Activated naive CD8-positive, alpha-beta T cell treated with anti-CD3 and anti-CD28 coated beads, Interleukin-2, amount 10 ng/mL, durations not matched to agents 7 days and 5 days (primary cell): ENCODE measurements at regions not wholly inside any gene's neighbourhood (a gene's known extent, or its start where the extent isn't known, plus 50 kb on each side); places are given as distances from the start of the nearest gene placed in this dataset.

Source experiments
- ATAC-seq: fragments of 150-1000 bp; cut with Tn5 transposase; one replicate; pipeline ENCODE4 v1.10.0; 2021; ENCODE audit warnings: low read depth, moderate library complexity
- POLR2A ChIA-PET: fragments of 350-600 bp; sonication (Branson Sonifier 250); formaldehyde crosslinking; loops from one replicate; lab custom pipeline; 2021; ENCODE audit warnings: antibody characterized with exemption; lab: Charles Lee
- DNase-seq: peaks from one replicate; pipeline ENCODE4 v3.0.0; 2021
- H3K27ac Mint-ChIP-seq: one replicate; pipeline ENCODE4 v1.8.0; 2022; ENCODE audit warnings: mild to moderate bottlenecking, mixed read lengths
- H3K27me3 Mint-ChIP-seq: one replicate; pipeline ENCODE4 v1.8.0; 2022; ENCODE audit warnings: mild to moderate bottlenecking, moderate library complexity, mixed read lengths
- H3K36me3 Mint-ChIP-seq: one replicate; pipeline ENCODE4 v1.8.0; 2021; ENCODE audit warnings: mild to moderate bottlenecking, mixed read lengths
- H3K4me1 Mint-ChIP-seq: one replicate; pipeline ENCODE4 v1.8.0; 2021; ENCODE audit warnings: mixed read lengths
- H3K4me3 Mint-ChIP-seq: one replicate; pipeline ENCODE4 v1.8.0; 2022; ENCODE audit warnings: mild to moderate bottlenecking, moderate library complexity, mixed read lengths
- H3K9me3 Mint-ChIP-seq: one replicate; pipeline ENCODE4 v1.8.0; 2021; ENCODE audit warnings: mixed read lengths

- no peak overlapping the region for H3K4me3 Mint-ChIP-seq
- H3K36me3 Mint-ChIP-seq = no peaks in the 10 kb centered on the region
- DNase-seq (no peak), ATAC-seq (no peak)
- H3K9me3 Mint-ChIP-seq = no peaks in the 10 kb centered on the region
- H3K4me1 Mint-ChIP-seq = no peaks in the 10 kb centered on the region
- peaks cover 2% of the 10 kb centered on the region for H3K27me3 Mint-ChIP-seq
- POLR2A ChIA-PET = interaction anchor here (0.5 kb wide), 1 partner anchor 99 kb away, joined by 3 read pairs; no protein-coding TSS in a partner anchor
- no peak overlapping the region for H3K27ac Mint-ChIP-seq
These were observed 135.3 kb downstream of the OAT start for GRCh38 chr10:124283215-124283948.

DNA sequence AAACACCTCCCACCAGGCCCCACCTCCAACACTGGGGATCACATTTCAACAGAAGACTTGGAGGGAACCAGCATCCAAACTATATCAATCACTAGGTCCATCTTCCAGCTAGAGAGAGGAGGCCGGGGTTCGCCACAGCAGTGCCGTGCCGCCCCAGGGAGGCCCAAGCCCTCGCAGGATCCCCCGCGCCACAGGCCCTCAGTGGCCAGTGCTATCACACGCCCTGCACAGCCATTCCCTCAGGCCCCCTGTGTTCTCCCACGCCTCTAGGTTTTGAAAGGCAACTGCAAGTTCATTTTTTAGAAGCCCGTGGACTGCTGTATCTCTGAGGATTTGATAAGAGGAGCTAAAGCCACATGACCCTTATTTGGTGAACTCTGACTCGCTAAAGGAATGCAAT is 136.4 kb downstream of the OAT start:
- Mint-ChIP-seq H3K4me1 (no peaks in the 10 kb centered on the region), H3K27me3 (peaks cover 2% of the 10 kb centered on the region), H3K9me3 (no peaks in the 10 kb centered on the region), H3K4me3 (no peak overlapping the region), H3K36me3 (no peaks in the 10 kb centered on the region), H3K27ac (no peak overlapping the region)
- no peak for DNase-seq
- ATAC-seq = no peak
- POLR2A ChIA-PET = no interaction called here

GRCh38 chr10:124281666-124282065 is 137.1 kb downstream of the OAT start:
- H3K4me1 Mint-ChIP-seq = no peaks in the 10 kb centered on the region
- POLR2A ChIA-PET = no interaction called here
- DNase-seq = no peak

GRCh38 chr10:124280916-124281315 is 137.8 kb downstream of the OAT start:
- ATAC-seq = no peak
- DNase-seq = no peak
- Mint-ChIP-seq H3K9me3 (no peaks in the 10 kb centered on the region), H3K27me3 (no peaks in the 10 kb centered on the region), H3K4me3 (no peak overlapping the region), H3K36me3 (no peaks in the 10 kb centered on the region), H3K4me1 (no peaks in the 10 kb centered on the region), H3K27ac (no peak overlapping the region)
- POLR2A ChIA-PET = no interaction called here

More at GRCh38 chr10:124281666-124282065, 137.1 kb downstream of the OAT start:
- ATAC-seq = no peak
- peaks cover 2% of the 10 kb centered on the region for H3K27me3 Mint-ChIP-seq
- H3K4me3 Mint-ChIP-seq = no peak overlapping the region
- H3K27ac Mint-ChIP-seq = no peak overlapping the region
- no peaks in the 10 kb centered on the region for H3K9me3 Mint-ChIP-seq
- no peaks in the 10 kb centered on the region for H3K36me3 Mint-ChIP-seq

DNA sequence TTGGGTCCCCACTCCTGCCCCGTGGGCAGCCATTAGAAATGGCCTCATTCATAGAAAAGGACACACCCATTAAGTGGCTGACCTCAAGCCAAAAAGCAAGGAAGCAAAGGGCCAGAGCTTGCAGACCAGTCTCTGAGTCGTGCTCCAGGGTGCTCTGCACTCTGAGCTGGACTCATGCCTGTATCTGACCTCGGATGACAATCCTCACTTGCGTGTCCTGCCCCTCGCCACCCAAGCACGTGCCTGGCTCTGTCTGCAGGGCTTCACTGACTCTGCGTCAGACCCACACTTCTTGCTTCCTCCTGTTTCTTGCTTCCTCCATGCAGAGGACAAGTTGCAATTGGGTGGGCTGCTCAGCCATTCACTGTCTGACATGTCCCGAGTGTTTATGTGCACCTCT is 138.8 kb downstream of the OAT start:
- no peaks in the 10 kb centered on the region for H3K27me3 Mint-ChIP-seq
- H3K4me1 Mint-ChIP-seq = no peaks in the 10 kb centered on the region
- no peak for ATAC-seq
- H3K9me3 Mint-ChIP-seq = no peaks in the 10 kb centered on the region
- POLR2A ChIA-PET = no interaction called here
- no peak overlapping the region for H3K27ac Mint-ChIP-seq
- no peak for DNase-seq
- H3K4me3 Mint-ChIP-seq = no peak overlapping the region
- H3K36me3 Mint-ChIP-seq = no peaks in the 10 kb centered on the region

DNA sequence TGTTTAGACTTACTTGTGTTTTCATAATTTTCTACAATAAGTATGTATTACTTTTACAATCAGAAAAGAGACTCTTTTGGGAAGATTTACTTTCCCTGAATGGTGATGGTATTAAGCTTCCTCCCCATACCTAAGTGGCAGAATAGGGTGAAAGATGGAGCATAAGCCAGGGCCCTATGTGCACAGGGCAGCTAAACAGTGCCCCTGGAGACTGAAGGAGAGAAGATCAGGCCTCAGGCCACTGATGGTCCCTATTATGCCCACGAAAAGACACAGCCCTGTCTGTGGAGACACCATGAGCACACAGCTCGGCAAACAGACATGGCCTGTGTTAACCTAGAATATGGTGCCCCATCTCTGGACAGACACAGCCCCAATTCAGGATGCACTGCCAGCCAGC is 139.4 kb downstream of the OAT start:
- Mint-ChIP-seq H3K4me3 (no peak overlapping the region), H3K36me3 (no peaks in the 10 kb centered on the region), H3K27ac (no peak overlapping the region), H3K9me3 (no peaks in the 10 kb centered on the region), H3K4me1 (no peaks in the 10 kb centered on the region), H3K27me3 (no peaks in the 10 kb centered on the region)
- POLR2A ChIA-PET = no interaction called here
- DNase-seq = no peak
- no peak for ATAC-seq

DNA sequence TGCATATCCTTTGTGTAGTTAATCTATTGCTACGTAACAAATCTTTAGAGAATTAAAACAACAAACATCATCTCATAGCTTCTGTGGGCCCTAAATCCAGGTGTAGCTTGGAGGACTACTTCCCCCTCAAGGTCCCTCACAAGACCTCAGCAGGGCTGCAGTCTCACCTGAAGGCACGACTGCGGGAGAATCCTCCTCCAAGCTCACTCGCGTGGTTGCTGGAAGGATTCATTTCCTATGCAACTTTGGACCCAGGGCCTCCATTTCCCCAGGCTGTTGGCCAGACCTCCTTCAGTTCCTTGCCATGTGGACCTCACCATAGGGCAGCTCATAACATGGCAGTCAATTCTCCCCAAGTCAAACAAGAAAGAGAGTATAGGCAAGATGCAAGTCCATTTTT is 140.4 kb downstream of the OAT start:
- H3K4me1 Mint-ChIP-seq = no peaks in the 10 kb centered on the region
- H3K27ac Mint-ChIP-seq = no peak overlapping the region
- DNase-seq (no peak), ATAC-seq (no peak)
- no peaks in the 10 kb centered on the region for H3K9me3 Mint-ChIP-seq
- POLR2A ChIA-PET = no interaction called here
- H3K27me3 Mint-ChIP-seq = no peaks in the 10 kb centered on the region
- H3K36me3 Mint-ChIP-seq = no peaks in the 10 kb centered on the region
- no peak overlapping the region for H3K4me3 Mint-ChIP-seq

DNA sequence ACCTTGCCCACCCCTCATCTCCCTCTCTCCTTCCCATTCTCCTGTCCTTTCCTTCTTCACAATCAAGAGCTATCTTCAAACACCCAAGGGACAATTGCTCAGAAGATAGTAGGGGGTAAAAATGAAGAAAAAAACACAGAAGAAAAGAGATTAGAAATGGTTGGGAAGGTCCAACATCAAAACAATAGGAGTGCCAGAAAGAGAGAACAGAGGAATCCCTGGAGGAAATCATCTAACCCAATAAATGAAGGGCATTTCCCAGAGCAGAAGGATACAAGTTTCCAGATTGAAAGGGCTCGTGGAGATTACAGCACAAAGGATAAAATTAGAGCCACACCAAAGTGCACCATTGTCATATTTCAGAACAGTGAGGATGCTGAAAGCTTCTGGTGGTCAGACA is 145.6 kb downstream of the OAT start:
- ATAC-seq (no peak), DNase-seq (no peak)
- no peaks in the 10 kb centered on the region for H3K36me3 Mint-ChIP-seq
- H3K27me3 Mint-ChIP-seq = no peaks in the 10 kb centered on the region
- no peak overlapping the region for H3K27ac Mint-ChIP-seq
- POLR2A ChIA-PET = no interaction called here
- no peak overlapping the region for H3K4me3 Mint-ChIP-seq
- H3K4me1 Mint-ChIP-seq = no peaks in the 10 kb centered on the region
- peaks cover 6% of the 10 kb centered on the region for H3K9me3 Mint-ChIP-seq

DNA sequence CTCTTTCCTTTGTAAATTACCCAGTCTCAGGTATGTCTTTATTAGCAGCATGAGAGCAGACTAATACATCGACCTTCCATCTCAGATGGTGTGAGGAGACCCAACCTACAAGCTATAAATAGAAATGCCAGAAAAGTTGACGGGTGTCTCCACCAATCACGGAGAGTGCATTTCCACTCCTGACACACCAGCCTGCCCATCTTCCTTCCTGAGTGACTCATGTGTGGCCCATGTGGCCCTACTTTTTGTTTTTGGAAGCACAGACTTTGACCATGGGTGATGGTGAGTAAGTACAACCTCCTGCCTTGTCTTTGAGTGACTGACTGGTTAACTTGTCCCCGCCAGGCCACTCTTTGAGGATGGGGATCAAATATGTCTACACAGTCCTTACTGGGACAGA is 147.0 kb downstream of the OAT start:
- Mint-ChIP-seq H3K4me3 (no peak overlapping the region), H3K36me3 (no peaks in the 10 kb centered on the region), H3K27me3 (no peaks in the 10 kb centered on the region), H3K9me3 (peaks cover 6% of the 10 kb centered on the region), H3K4me1 (no peaks in the 10 kb centered on the region), H3K27ac (no peak overlapping the region)
- POLR2A ChIA-PET = no interaction called here
- no peak for ATAC-seq
- DNase-seq = no peak

GRCh38 chr10:124270530-124271327 is 148.0 kb downstream of the OAT start:
- Mint-ChIP-seq H3K36me3 (no peaks in the 10 kb centered on the region), H3K4me3 (no peak overlapping the region), H3K27ac (no peak overlapping the region), H3K27me3 (no peaks in the 10 kb centered on the region), H3K4me1 (no peaks in the 10 kb centered on the region), H3K9me3 (peaks cover 6% of the 10 kb centered on the region)
- ATAC-seq (no peak), DNase-seq (no peak)
- POLR2A ChIA-PET = no interaction called here

DNA sequence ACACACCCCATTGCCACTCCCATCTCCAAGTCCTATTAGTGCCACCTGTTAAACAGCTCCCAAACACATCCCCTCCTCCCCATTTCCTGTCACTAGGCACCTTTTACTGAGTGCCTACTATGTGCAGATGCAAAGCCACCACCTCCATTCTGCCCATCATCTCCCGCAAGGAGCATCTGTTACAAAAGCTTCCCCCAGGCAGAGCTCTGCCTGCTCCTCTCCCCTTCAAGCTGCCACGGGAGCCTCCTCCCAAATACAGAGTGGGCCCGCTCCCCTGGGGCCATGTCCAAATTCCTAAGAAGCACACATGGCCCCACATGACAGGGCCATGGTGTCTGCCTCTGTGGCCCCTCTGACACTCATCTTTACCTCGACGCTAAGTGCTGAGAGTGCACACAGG is 149.7 kb downstream of the OAT start:
- no peak for DNase-seq
- ATAC-seq = no peak
- no peak overlapping the region for H3K27ac Mint-ChIP-seq
- POLR2A ChIA-PET = no interaction called here
- H3K9me3 Mint-ChIP-seq = peaks cover 6% of the 10 kb centered on the region
- H3K27me3 Mint-ChIP-seq = peaks cover 3% of the 10 kb centered on the region
- no peaks in the 10 kb centered on the region for H3K4me1 Mint-ChIP-seq
- no peak overlapping the region for H3K4me3 Mint-ChIP-seq
- H3K36me3 Mint-ChIP-seq = no peaks in the 10 kb centered on the region

DNA sequence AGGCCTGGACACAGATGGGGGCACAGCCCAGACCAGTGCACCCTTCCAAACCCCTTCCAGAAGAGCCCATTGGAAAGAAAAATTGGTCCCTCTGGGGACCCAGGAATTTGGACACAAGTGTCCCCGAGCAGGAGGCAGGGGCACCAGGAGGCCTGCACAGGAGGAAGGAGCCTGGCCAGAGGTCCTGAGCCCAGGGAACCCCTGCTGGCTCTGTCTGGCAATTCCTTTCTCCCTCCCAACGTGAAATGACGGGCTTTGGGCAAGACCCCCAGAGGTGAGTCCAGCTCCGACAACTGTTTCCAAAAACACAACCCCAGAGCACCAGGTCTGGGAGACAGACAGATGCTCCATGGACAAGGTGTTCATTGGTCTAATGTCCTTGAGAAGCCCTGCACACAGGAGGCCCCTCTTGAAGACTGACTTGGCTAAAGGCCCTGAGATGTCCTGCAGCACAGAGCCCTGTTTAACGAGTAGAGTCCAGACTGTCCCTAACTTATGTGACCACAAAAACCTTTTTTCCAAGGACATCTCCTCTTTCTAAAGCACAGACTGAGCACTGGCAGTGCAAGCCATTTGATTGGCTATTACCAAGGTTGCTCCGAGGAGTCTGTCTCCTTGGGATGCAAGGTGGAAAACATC is 150.7 kb downstream of the OAT start:
- peaks cover 4% of the 10 kb centered on the region for H3K9me3 Mint-ChIP-seq
- no peaks in the 10 kb centered on the region for H3K36me3 Mint-ChIP-seq
- H3K27me3 Mint-ChIP-seq = peaks cover 3% of the 10 kb centered on the region
- H3K4me1 Mint-ChIP-seq = no peaks in the 10 kb centered on the region
- no peak overlapping the region for H3K4me3 Mint-ChIP-seq
- DNase-seq = no peak
- ATAC-seq = no peak
- POLR2A ChIA-PET = no interaction called here
- no peak overlapping the region for H3K27ac Mint-ChIP-seq

DNA sequence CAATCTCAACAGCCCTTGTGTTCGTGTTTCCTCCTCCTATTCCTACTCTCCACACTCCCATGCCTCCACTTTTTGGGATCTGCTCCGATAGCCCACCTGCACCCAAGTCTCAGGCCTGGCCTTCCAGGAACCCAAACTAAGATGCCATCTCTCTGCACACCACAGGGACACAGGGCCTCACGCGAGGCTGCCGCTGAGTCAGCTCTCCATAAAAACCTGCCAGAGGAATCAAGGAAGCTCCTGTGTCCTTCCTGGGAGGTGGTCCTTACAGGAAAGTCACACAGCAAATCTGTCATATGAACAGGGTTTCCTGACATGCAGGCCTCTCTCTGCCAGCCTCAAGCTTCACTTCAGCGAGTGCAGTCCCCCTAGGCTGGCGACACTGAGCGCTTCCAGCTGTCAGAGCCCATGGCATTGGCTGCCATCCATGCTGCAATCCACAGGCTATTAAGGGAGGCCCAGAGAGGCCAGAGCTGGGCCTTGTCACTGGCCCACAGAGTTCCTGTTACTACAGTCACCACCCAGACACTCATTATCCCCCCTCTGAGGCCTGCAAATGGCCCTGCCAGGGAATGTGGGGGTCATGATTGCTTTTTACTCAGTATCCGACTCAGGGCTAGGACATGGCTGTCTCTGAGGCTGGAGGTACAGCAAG is 151.4 kb downstream of the OAT start:
- no peak for DNase-seq
- no peaks in the 10 kb centered on the region for H3K4me1 Mint-ChIP-seq
- no peak overlapping the region for H3K27ac Mint-ChIP-seq
- peaks cover 3% of the 10 kb centered on the region for H3K27me3 Mint-ChIP-seq
- POLR2A ChIA-PET = no interaction called here
- ATAC-seq = no peak
- peaks cover 3% of the 10 kb centered on the region for H3K9me3 Mint-ChIP-seq
- H3K4me3 Mint-ChIP-seq = no peak overlapping the region
- H3K36me3 Mint-ChIP-seq = no peaks in the 10 kb centered on the region
